Ovary (tissue), 7 donors: ENCODE measurements at regions not wholly inside any gene's neighbourhood (a gene's known extent, or its start where the extent isn't known, plus 50 kb on each side); places are given as distances from the start of the nearest gene placed in this dataset.

ENCODE experiments used
- DNase-seq, 5 donors: peaks; one replicate each; pipeline ENCODE4 v3.0.0-alpha.2; 2019 to 2020
- H3K27ac ChIP-seq, 2 donors: fragments of 200-600 bp; one replicate each; pipeline versions ENCODE4 v1.5.1 to v1.8.0; 2019 to 2022
- H3K27me3 ChIP-seq: fragments of 200-600 bp; one replicate; pipeline ENCODE4 v1.8.0; 2022
- H3K36me3 ChIP-seq: fragments of 200-600 bp; sonication (generic); one replicate; pipeline ENCODE4 v1.5.1; 2019
- H3K4me1 ChIP-seq: one replicate; pipeline ENCODE4 v1.8.1; 2013; ENCODE audit warnings: mild to moderate bottlenecking, moderate library complexity; ENCODE audit not compliant: insufficient read depth
- H3K4me3 ChIP-seq: fragments of 200-600 bp; sonication (generic); one replicate; pipeline ENCODE4 v1.5.1; 2017
- H3K9me3 ChIP-seq, 2 donors: fragments of 200-600 bp in 1 of 2; sonication (generic) in 1 of 2; one replicate each; pipeline versions ENCODE4 v1.5.1 to v1.8.1; 2013 to 2019; ENCODE audit warnings: mild to moderate bottlenecking in 1 of 2, moderate library complexity in 1 of 2
- CTCF ChIP-seq, 3 donors: fragments of 450-650 bp in 2 of 3; fragments of 200-600 bp in 1 of 3; IDR thresholded peaks; one replicate each; pipeline versions ENCODE4 v1.5.1 to v1.8.0; 2016 to 2022; ENCODE audit warnings: antibody characterized with exemption in 3 of 3, mild to moderate bottlenecking in 1 of 3
- EP300 ChIP-seq: sonication (generic); formaldehyde crosslinking; IDR thresholded peaks from one replicate; pipeline ENCODE4 v1.6.1; 2017; ENCODE audit warnings: antibody characterized with exemption
- POLR2A ChIP-seq: fragments of 450-650 bp; IDR thresholded peaks from one replicate; pipeline ENCODE4 v1.6.1; 2017; ENCODE audit warnings: antibody characterized with exemption, mild to moderate bottlenecking, moderate library complexity
- WGBS, 3 donors: extraction: QIAGEN DNeasy Blood & Tissue Kit in 1 of 3; methylation state at CpG; one replicate each; pipeline versions ENCODE4 v1.1.5 to v1.1.7; 2013 to 2017; 5-methylcytosine and 5-hydroxymethylcytosine counted together
- intact Hi-C, 4 donors: fragments of 100-400 bp; cut with DNase I; formaldehyde crosslinking; loops; one replicate each; pipeline versions ENCODE4 v1.11.0 to v1.15.1; 2022 to 2023
- donor health status: DM: no; HTN: no; CAD: no; lungs with moderate emphysema.
- donor health status: DM: no; HTN: no; CAD: no.
- donor health status: Bipolar disorder and iron deficiency.
- donor health status: DM: no; HTN: no; CAD: no.
- donor health status: DM: yes; HTN: yes; CAD: no.

- intact Hi-C loops = no loop called here
- no peaks in the 10 kb centered on the region for H3K4me1 ChIP-seq
Observed at GRCh38 chr18:70653671-70654070, 364.8 kb downstream of the SOCS6 start.

GRCh38 chr18:70650878-70651277 lies 362.0 kb downstream of the SOCS6 start:
- no peaks in the 10 kb centered on the region for H3K36me3 ChIP-seq
- WGBS, 3 donors = 87 to 94% (median 88%) methylated on average over 2 of the region's 2 CpGs
- no peaks in the 10 kb centered on the region for H3K9me3 ChIP-seq
- no peaks in the 10 kb centered on the region for H3K27me3 ChIP-seq
- H3K4me1 ChIP-seq = no peaks in the 10 kb centered on the region
- intact Hi-C loops = no loop called here
- TF ChIP-seq POLR2A (no peak), EP300 (no peak), CTCF (IDR thresholded peaks at IDR 0.05) (no peak)
- H3K27ac ChIP-seq = no peak overlapping the region
- DNase-seq = no peak
- H3K4me3 ChIP-seq = no peak overlapping the region

More at GRCh38 chr18:70653671-70654070, 364.8 kb downstream of the SOCS6 start:
- Histone ChIP-seq H3K9me3 (no peaks in the 10 kb centered on the region), H3K27ac (no peak overlapping the region), H3K36me3 (no peaks in the 10 kb centered on the region), H3K27me3 (no peaks in the 10 kb centered on the region), H3K4me3 (no peak overlapping the region)
- no peak for DNase-seq
- TF ChIP-seq EP300 = no peak

- intact Hi-C loops = no loop called here
- no peak for DNase-seq
- Histone ChIP-seq H3K27ac (no peak overlapping the region), H3K9me3 (no peaks in the 10 kb centered on the region), H3K27me3 (no peaks in the 10 kb centered on the region), H3K4me1 (no peaks in the 10 kb centered on the region), H3K4me3 (no peak overlapping the region), H3K36me3 (no peaks in the 10 kb centered on the region)
- WGBS, 3 donors = 87 to 93% (median 91%) methylated on average over 7 of the region's 7 CpGs
- TF ChIP-seq CTCF (IDR thresholded peaks at IDR 0.05) (no peak), EP300 (no peak), POLR2A (no peak)
Observed at GRCh38 chr18:70649683-70650082, 360.8 kb downstream of the SOCS6 start.

GRCh38 chr18:70645971-70646370 lies 357.1 kb downstream of the SOCS6 start:
- intact Hi-C loops = no loop called here
- H3K36me3 ChIP-seq = no peaks in the 10 kb centered on the region
- no peak overlapping the region for H3K4me3 ChIP-seq
- H3K9me3 ChIP-seq = no peaks in the 10 kb centered on the region
- WGBS, 3 donors = 75 to 77% (median 75%) methylated on average over 5 of the region's 5 CpGs
- no peak for TF ChIP-seq POLR2A
- TF ChIP-seq EP300 = no peak
- no peak for TF ChIP-seq CTCF (IDR thresholded peaks at IDR 0.05)
- H3K4me1 ChIP-seq = no peaks in the 10 kb centered on the region
- H3K27ac ChIP-seq = no peak overlapping the region
- DNase-seq = no peak
- H3K27me3 ChIP-seq = no peaks in the 10 kb centered on the region

GRCh38 chr18:70643812-70644211 lies 355.0 kb downstream of the SOCS6 start:
- DNase-seq = no peak
- no peaks in the 10 kb centered on the region for H3K9me3 ChIP-seq
- WGBS, 3 donors = 35 to 83% (median 55%) methylated on average over 1 of the region's 1 CpG
- no peaks in the 10 kb centered on the region for H3K36me3 ChIP-seq
- intact Hi-C loops = no loop called here
- no peak overlapping the region for H3K27ac ChIP-seq
- H3K4me1 ChIP-seq = no peaks in the 10 kb centered on the region
- no peak for TF ChIP-seq POLR2A
- no peak for TF ChIP-seq CTCF (IDR thresholded peaks at IDR 0.05)
- TF ChIP-seq EP300 = no peak
- H3K27me3 ChIP-seq = no peaks in the 10 kb centered on the region
- no peak overlapping the region for H3K4me3 ChIP-seq
